ENCODE measurements at regions not wholly inside any gene's neighbourhood (a gene's known extent, or its start where the extent isn't known, plus 50 kb on each side); places are given as distances from the start of the nearest gene placed in this dataset.

- ATAC-seq, result no peak
- TF ChIP-seq BACH2 (CRISPR knock-in tag; IDR thresholded peaks at IDR 0.05; ENCODE audit: borderline replicate concordance) (no peak), SNAI2 (CRISPR knock-in tag; IDR thresholded peaks at IDR 0.05) (no peak), POU6F1 (CRISPR knock-in tag; IDR thresholded peaks at IDR 0.05; ENCODE audit: borderline replicate concordance, low read depth) (no peak), ESRRG (CRISPR knock-in tag; IDR thresholded peaks at IDR 0.05) (no peak), CREB5 (CRISPR knock-in tag; IDR thresholded peaks at IDR 0.05; ENCODE audit: low read depth) (no peak), TCF4 (CRISPR knock-in tag; IDR thresholded peaks at IDR 0.05; ENCODE audit: borderline replicate concordance) (no peak)
Measured at GRCh38 chr13:34637138-34637537, 304.9 kb upstream of the NBEA start.

- no peak for ATAC-seq
- TF ChIP-seq CSRNP3 (CRISPR knock-in tag; IDR thresholded peaks at IDR 0.05) (no peak), PATZ1 (CRISPR knock-in tag; IDR thresholded peaks at IDR 0.05; ENCODE audit: borderline replicate concordance) (no peak), TSHZ2 (CRISPR knock-in tag; IDR thresholded peaks at IDR 0.05) (no peak), BACH2 (CRISPR knock-in tag; IDR thresholded peaks at IDR 0.05; ENCODE audit: borderline replicate concordance) (no peak), PPARA (CRISPR knock-in tag; IDR thresholded peaks at IDR 0.05; ENCODE audit: borderline replicate concordance) (no peak), RARB (CRISPR knock-in tag; IDR thresholded peaks at IDR 0.05) (no peak), CREB5 (CRISPR knock-in tag; IDR thresholded peaks at IDR 0.05; ENCODE audit: low read depth) (no peak)
Measured at GRCh38 chr13:34637636-34638035, 304.4 kb upstream of the NBEA start.

GRCh38 chr13:34638897-34639296 is 303.2 kb upstream of the NBEA start:
- no peak for ATAC-seq
- TF ChIP-seq PPARA (CRISPR knock-in tag; IDR thresholded peaks at IDR 0.05; ENCODE audit: borderline replicate concordance), result no peak
- TF ChIP-seq CREB5 (CRISPR knock-in tag; IDR thresholded peaks at IDR 0.05; ENCODE audit: low read depth), result no peak
- TF ChIP-seq ZNF70 (CRISPR knock-in tag; IDR thresholded peaks at IDR 0.05), result no peak
- no peak for TF ChIP-seq ARNTL (CRISPR knock-in tag; IDR thresholded peaks at IDR 0.05; ENCODE audit: borderline replicate concordance, low read depth)
- no peak for TF ChIP-seq CSRNP3 (CRISPR knock-in tag; IDR thresholded peaks at IDR 0.05)
- no peak for TF ChIP-seq ZFP30 (CRISPR knock-in tag; IDR thresholded peaks at IDR 0.05)

Data from SK-N-SH treated with all-trans-retinoic acid at 6 μM for 48 hours (cell line).